GM21390 (cell line): ENCODE measurements at regions not wholly inside any gene's neighbourhood (a gene's known extent, or its start where the extent isn't known, plus 50 kb on each side); places are given as distances from the start of the nearest gene placed in this dataset.

Source experiments
- ATAC-seq: cut with Tn5 transposase; IDR thresholded peaks from one replicate; pipeline ENCODE4 v1.9.1; 2021; ENCODE audit not compliant: unreplicated experiment

- ATAC-seq = no peak
Observed at GRCh38 chr6:170232186-170233002, 58.5 kb downstream of the DLL1 start.

GRCh38 chr6:170231293-170232185 lies 59.3 kb downstream of the DLL1 start:
- no peak for ATAC-seq

DNA sequence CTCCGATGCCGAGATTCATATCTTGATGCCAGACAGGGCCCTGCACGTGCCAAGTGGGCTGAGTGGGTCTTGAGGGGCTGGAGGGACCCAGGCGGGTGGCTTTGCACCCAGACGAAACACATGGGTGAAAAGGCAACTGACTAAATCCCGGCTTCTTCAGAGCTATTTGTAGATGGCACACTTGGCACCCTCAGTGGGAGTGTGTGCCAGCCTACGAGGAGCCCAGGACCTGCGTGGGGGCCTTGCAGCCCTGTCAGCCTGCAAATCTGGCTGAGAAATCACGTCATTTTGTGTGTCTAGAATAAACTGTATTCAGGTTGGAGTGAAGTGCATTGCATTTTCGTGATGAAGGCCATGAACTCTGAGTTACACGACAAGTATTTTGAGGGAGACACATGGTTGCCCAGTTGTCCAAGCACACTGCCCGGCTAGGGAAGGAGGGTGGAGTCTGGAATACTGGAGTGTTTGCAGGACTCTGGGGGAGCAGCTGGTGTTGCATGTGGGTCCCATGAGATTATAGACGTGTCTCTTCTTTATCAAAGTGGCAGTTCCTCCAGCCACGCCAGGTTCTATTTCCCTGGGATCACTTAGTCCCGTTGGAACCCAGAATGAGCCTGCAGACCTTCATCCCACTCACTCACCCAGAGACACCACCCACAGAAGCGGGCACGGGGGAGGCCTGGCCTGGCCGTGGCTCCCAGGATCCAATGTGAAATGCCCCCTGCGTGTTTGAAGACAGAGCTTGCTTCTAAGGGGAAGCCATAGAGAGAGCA lies 60.2 kb downstream of the DLL1 start:
- ATAC-seq = no peak

- ATAC-seq = no peak
Observed at GRCh38 chr6:170229851-170230519, 60.9 kb downstream of the DLL1 start.

DNA sequence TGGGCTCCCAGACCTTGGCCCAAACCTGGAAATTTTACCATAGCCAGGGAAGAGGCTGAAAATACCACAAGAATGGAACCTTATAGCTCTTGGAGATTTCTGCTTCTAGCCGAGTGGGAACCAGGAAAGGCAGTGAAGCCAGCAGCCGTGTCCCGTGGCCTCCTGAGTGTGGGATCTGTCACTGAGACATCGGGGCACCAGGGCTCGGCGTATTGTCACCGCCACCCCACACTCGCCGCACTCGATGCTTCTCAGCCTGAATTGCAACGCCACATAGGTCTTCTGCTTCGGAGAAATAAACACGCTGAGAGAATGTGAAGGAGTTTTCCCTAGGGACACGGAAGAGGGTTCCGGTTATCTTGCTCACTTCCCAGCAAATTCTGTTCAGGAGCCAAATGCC lies 61.5 kb downstream of the DLL1 start:
- no peak for ATAC-seq

GRCh38 chr6:170228946-170229310 lies 62.0 kb downstream of the DLL1 start:
- ATAC-seq = no peak

DNA sequence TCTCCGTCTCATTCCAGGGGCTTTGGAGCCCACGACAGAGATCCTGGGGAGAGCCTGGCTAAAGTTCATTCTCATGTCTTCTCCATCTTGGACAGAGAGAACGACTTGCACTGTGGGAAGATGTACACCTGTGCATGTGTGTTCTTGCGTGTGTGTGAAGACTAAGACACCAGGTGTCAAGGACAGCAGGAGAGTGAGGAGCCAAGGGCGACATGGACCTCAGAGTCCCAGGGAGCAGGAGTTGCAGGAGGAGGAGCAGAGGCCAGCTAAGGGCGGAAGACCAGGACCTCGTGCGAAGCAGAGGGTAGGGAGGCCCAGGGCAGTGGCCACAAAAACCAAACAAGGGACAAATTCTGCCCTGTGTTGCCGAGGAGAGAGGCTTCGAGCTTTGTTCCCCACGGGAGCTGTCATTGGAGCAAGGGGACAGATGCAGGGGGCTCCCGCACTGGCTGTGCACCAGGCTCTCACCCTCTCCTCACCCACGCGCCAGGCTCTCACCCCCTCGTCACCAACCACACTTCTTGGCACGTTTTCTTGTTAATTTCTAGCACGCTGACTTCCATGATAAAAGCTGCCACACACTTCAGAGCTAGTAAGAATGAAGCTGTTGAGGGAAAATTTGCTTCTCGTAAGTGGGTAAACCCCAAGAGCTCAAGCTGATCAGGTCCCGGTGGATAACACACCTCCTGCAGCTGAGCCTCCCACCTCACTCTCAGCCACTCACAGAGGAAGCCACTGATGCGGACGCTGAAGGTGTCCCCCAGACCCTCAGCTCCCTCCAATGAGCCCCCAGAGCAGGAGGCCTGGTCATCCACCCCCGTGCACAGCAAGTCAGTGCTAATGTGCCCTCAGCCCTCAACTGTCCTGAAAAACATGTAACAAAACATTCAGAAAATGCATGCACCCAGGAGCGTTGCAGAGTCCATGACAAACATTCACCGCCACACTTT lies 62.6 kb downstream of the DLL1 start:
- ATAC-seq = no peak

DNA sequence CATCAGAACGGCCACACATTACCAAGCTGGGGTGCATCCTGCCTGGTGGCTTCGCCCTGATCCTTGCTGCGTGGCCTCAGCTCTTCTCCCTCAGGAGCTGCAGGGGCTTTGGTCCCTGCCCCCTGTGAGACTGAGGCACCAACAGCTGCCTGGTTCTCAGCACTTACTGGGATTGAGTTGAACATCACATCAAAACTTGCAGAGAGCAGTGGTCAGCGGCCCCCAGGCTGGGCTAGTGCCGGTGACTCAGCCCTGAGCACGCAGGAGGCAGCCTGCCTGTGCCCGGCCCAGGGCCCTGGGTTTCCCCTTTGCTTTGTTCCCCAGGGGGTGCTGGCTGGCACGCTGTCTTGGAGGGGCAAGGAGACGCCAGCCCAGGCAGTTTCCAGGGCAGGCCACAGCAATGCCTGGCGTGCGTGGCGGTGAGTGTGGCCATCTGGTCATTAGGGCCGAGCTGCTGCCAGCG lies 63.3 kb downstream of the DLL1 start:
- no peak for ATAC-seq

DNA sequence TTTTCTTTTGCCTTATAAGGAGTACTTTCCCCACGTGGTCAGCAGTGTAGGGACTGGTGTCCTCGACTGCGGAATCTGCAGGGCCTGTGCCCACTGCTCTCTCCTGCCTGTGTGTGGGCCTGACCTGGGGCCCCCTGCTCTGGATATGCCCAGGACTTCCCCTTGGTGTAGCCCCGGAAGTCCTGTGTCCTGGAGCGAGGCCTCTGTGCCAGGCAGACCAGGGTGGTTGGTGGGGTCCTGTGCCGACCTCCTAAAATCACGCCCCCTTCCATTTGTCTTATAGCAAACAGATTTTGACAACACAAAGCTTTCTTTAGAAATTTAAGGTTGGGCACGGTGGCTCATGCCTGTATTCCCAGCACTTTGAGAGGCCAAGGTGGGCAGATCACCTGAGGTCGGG lies 64.2 kb downstream of the DLL1 start:
- ATAC-seq = no peak

- ATAC-seq = no peak
Observed at GRCh38 chr6:170225852-170226417, 64.9 kb downstream of the DLL1 start.

- no peak for ATAC-seq
Observed at GRCh38 chr6:170224694-170225660, 65.9 kb downstream of the DLL1 start.

DNA sequence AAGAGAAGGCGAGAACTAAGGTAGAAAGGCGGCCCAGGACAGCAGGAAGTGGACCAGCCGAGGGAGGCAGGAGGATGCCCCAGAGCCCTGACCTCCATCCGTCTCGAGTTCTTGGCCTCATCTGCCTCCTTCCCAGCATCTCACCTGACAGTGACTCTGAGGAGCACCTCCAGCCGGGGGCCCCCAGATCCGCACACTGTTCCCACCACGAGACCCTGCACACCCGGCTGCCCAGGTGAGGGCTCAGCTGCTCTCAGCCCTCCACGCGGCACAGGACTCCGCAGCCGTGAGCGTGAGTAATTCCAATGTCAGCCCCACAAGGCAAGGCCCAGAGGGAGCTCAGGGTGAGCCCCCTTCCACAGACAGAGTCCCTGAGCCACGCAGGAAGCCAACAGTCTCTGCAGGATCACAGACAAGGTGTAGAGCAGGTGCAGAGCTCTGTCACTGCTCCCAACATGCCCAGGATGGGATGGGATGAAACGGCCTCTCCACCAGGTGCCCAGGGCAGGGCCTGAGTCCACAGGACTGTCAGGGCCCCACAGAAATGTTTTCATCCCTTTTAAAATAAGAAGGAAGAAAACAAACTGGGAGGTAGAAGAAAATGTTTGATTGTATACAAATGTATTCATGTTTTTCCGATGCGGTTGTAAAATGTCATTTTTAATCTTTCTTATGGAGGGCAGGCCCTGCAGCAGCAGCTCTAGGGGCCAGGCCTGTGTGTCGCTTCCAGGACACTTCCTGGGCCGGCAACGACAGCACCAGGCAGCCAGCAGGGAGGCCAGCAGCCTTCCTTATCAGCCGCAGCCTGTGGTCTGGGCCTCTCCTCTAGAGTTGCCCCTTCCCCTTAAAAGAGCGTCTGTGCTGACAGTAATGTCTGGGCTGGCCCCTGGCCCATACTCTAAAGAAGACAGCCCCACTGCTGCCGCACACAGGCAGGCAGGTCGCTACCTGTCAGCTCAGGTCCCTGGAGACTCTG lies 66.9 kb downstream of the DLL1 start:
- no peak for ATAC-seq

GRCh38 chr6:170222498-170223471 lies 68.1 kb downstream of the DLL1 start:
- ATAC-seq = no peak

DNA sequence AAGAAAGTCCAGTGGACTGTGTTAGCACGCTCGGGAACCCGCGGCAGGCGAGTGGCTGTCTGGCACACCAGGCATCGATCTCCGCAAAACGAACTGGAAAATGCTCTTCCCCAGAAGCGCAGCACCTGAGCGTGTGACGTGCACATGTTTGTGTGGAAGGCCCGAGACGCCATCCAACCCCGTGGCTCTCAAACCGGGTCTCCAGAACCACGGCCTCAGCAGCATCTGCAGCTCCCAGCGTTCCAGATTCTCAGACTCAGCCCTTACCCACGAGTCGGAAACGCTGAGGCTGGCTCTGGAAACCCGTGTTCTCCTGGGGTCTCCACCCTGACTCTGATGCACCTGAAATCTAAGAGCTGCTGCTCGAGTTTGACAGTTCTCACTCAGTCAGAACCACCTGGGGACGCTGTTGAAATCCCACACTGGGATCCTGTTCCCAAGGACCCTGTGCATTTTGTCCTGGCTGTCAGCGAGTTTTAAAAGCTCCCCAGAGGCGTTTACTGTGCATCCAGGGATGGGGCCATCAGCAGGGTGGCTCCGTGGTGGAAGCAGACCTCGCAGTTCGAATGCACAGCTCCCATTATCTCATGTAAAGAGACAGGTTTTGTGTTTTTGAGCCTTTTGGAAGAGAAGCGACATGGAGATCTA lies 69.0 kb downstream of the DLL1 start:
- ATAC-seq = no peak

DNA sequence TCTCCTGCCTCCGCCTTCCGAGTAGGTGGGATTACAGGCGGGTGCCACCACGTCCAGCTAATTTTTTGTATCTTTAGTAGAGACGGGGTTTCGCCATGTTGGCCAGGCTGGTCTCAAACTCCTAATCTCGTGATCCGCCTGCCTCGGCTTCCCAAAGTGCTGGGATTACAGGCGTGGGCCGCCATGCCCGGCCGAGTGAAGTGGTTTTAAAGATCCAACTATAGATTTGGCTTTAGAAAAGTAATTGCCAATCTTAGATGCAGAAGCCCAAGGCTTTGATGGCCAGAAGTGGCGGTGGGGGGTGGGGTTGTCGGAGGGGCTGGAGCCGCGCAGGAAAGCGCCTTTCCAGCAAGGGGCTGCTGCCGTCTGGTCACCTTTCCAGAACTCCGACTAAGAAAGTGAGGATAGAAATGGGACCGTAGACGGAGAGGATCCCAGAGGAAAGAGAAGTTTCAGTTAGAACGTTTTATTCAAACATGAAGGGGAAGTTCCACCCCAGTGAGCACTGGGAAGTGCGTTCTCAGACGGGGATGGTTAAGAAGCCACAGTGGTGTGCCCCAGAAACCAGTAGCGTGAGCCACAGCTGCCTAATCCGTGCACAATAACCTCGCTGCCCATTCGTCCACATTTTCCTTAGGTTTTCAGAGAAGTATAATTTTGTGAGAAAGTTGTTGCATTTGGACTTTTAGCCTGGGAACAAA lies 69.7 kb downstream of the DLL1 start:
- ATAC-seq = no peak
